HTR-8/SVneo (cell line): ENCODE measurements at regions not wholly inside any gene's neighbourhood (a gene's known extent, or its start where the extent isn't known, plus 50 kb on each side); places are given as distances from the start of the nearest gene placed in this dataset.

ENCODE experiments used
- DNase-seq: peaks from one replicate; pipeline ENCODE4 v3.0.0; 2011; ENCODE audit warnings: low spot score, mixed read lengths; ENCODE audit not compliant: insufficient read length
- FAIRE-seq: peaks from 2 replicates; lab custom pipeline; 2011; peaks lifted over from hg19 to GRCh38; lab: Jason Lieb, UNC

GRCh38 chr2:120424274-120424796 is 78.4 kb downstream of the INHBB start:
- no peak for DNase-seq
- no peak for FAIRE-seq

GRCh38 chr2:120425014-120425413 is 79.1 kb downstream of the INHBB start:
- DNase-seq (no peak), FAIRE-seq (no peak)

- FAIRE-seq (no peak), DNase-seq (no peak)
Observed at GRCh38 chr2:120428748-120429147, 82.8 kb downstream of the INHBB start.

GRCh38 chr2:120429586-120430500 is 83.9 kb downstream of the INHBB start:
- no peak for FAIRE-seq
- DNase-seq, result no peak

GRCh38 chr2:120430501-120430830 is 84.5 kb downstream of the INHBB start:
- DNase-seq, result no peak
- no peak for FAIRE-seq

- FAIRE-seq, result no peak
Observed at GRCh38 chr2:120430957-120431356, 85.0 kb downstream of the INHBB start.

GRCh38 chr2:120431386-120432292 is 85.7 kb downstream of the INHBB start:
- FAIRE-seq, result no peak
- DNase-seq, result no peak

More at GRCh38 chr2:120430957-120431356, 85.0 kb downstream of the INHBB start:
- DNase-seq, result no peak

- no peak for FAIRE-seq
- DNase-seq, result no peak
Observed at GRCh38 chr2:120432293-120432975, 86.5 kb downstream of the INHBB start.

- no peak for FAIRE-seq
- no peak for DNase-seq
Observed at GRCh38 chr2:120432976-120433815, 87.3 kb downstream of the INHBB start.

- DNase-seq (no peak), FAIRE-seq (no peak)
Observed at GRCh38 chr2:120433816-120434290, 87.9 kb downstream of the INHBB start.

GRCh38 chr2:120434492-120435308 is 88.8 kb downstream of the INHBB start:
- no peak for DNase-seq
- FAIRE-seq, result no peak

GRCh38 chr2:120435671-120436459 is 89.9 kb downstream of the INHBB start:
- FAIRE-seq, result no peak
- no peak for DNase-seq

GRCh38 chr2:120436460-120436739 is 90.5 kb downstream of the INHBB start:
- DNase-seq, result no peak
- FAIRE-seq, result no peak

- FAIRE-seq (no peak), DNase-seq (peak; percentile 56)
Observed at GRCh38 chr2:120436885-120437603, 91.1 kb downstream of the INHBB start.

GRCh38 chr2:120437604-120438000 is 91.7 kb downstream of the INHBB start:
- FAIRE-seq, result no peak
- no peak for DNase-seq

GRCh38 chr2:120438301-120439066 is 92.5 kb downstream of the INHBB start:
- DNase-seq (no peak), FAIRE-seq (no peak)

GRCh38 chr2:120439067-120439368 is 93.1 kb downstream of the INHBB start:
- DNase-seq (no peak), FAIRE-seq (no peak)
